ENCODE measurements at regions not wholly inside any gene's neighbourhood (a gene's known extent, or its start where the extent isn't known, plus 50 kb on each side); places are given as distances from the start of the nearest gene placed in this dataset.

- in situ Hi-C loops (cut with MboI; ENCODE audit: low sequenced_read_pairs), result no loop called here
Measured at GRCh38 chr6:1257778-1258177, 54.1 kb upstream of the FOXQ1 start.

- in situ Hi-C loops (cut with MboI; ENCODE audit: low sequenced_read_pairs), result no loop called here
Measured at GRCh38 chr6:1256435-1257008, 55.4 kb upstream of the FOXQ1 start.

- in situ Hi-C loops (cut with MboI; ENCODE audit: low sequenced_read_pairs), result no loop called here
Measured at GRCh38 chr6:1255636-1256365, 56.1 kb upstream of the FOXQ1 start.

GRCh38 chr6:1254326-1254725 is 57.6 kb upstream of the FOXQ1 start:
- in situ Hi-C loops (cut with MboI; ENCODE audit: low sequenced_read_pairs), result no loop called here

- in situ Hi-C loops (cut with MboI; ENCODE audit: low sequenced_read_pairs), result no loop called here
Measured at GRCh38 chr6:1253816-1254215, 58.1 kb upstream of the FOXQ1 start.

GRCh38 chr6:1251198-1252155 is 60.4 kb upstream of the FOXQ1 start:
- in situ Hi-C loops (cut with MboI; ENCODE audit: low sequenced_read_pairs), result no loop called here

- in situ Hi-C loops (cut with MboI; ENCODE audit: low sequenced_read_pairs), result no loop called here
Measured at GRCh38 chr6:1250489-1251197, 61.3 kb upstream of the FOXQ1 start.

- in situ Hi-C loops (cut with MboI; ENCODE audit: low sequenced_read_pairs), result no loop called here
Measured at GRCh38 chr6:1247894-1248293, 64.0 kb upstream of the FOXQ1 start.

- in situ Hi-C loops (cut with MboI; ENCODE audit: low sequenced_read_pairs), result no loop called here
Measured at GRCh38 chr6:1247056-1247455, 64.8 kb upstream of the FOXQ1 start.

GRCh38 chr6:1244941-1245340 is 67.0 kb upstream of the FOXQ1 start:
- in situ Hi-C loops (cut with MboI; ENCODE audit: low sequenced_read_pairs), result no loop called here

GRCh38 chr6:1244278-1244677 is 67.6 kb upstream of the FOXQ1 start:
- in situ Hi-C loops (cut with MboI; ENCODE audit: low sequenced_read_pairs), result no loop called here

GRCh38 chr6:1242446-1242845 is 69.5 kb upstream of the FOXQ1 start:
- in situ Hi-C loops (cut with MboI; ENCODE audit: low sequenced_read_pairs), result no loop called here

GRCh38 chr6:1242021-1242420 is 69.9 kb upstream of the FOXQ1 start:
- in situ Hi-C loops (cut with MboI; ENCODE audit: low sequenced_read_pairs), result no loop called here

- in situ Hi-C loops (cut with MboI; ENCODE audit: low sequenced_read_pairs), result no loop called here
Measured at GRCh38 chr6:1240766-1241318, 71.1 kb upstream of the FOXQ1 start.

- in situ Hi-C loops (cut with MboI; ENCODE audit: low sequenced_read_pairs), result no loop called here
Measured at GRCh38 chr6:1239805-1240204, 72.1 kb upstream of the FOXQ1 start.

- in situ Hi-C loops (cut with MboI; ENCODE audit: low sequenced_read_pairs), result no loop called here
Measured at GRCh38 chr6:1238040-1238439, 73.9 kb upstream of the FOXQ1 start.

- in situ Hi-C loops (cut with MboI; ENCODE audit: low sequenced_read_pairs), result no loop called here
Measured at GRCh38 chr6:1237636-1238035, 74.3 kb upstream of the FOXQ1 start.

GRCh38 chr6:1235825-1236224 is 76.1 kb upstream of the FOXQ1 start:
- in situ Hi-C loops (cut with MboI; ENCODE audit: low sequenced_read_pairs), result no loop called here

GRCh38 chr6:1233924-1234323 is 78.0 kb upstream of the FOXQ1 start:
- in situ Hi-C loops (cut with MboI; ENCODE audit: low sequenced_read_pairs), result no loop called here

GRCh38 chr6:1232578-1232977 is 79.3 kb upstream of the FOXQ1 start:
- in situ Hi-C loops (cut with MboI; ENCODE audit: low sequenced_read_pairs), result no loop called here

- in situ Hi-C loops (cut with MboI; ENCODE audit: low sequenced_read_pairs), result no loop called here
Measured at GRCh38 chr6:1231941-1232340, 80.0 kb upstream of the FOXQ1 start.

Data from HL-60/S4 treated with retinoic acid at 250 ng/mL for 4 days and 3 days (cell line).